ENCODE measurements at regions not wholly inside any gene's neighbourhood (a gene's known extent, or its start where the extent isn't known, plus 50 kb on each side); places are given as distances from the start of the nearest gene placed in this dataset.

- Histone ChIP-seq H3K36me3 (no peaks in the 10 kb centered on the region), H3K9me3 (no peaks in the 10 kb centered on the region), H3K27ac (no peak overlapping the region), H3K4me3 (no peak overlapping the region), H3K4me1 (no peaks in the 10 kb centered on the region), H3K27me3 (no peaks in the 10 kb centered on the region)
- WGBS, 2 donors (ENCODE audit: low coverage in 1 of 2): 89 to 96% methylated on average over 1 to 3 of the region's 3 CpGs
- no peak for TF ChIP-seq POLR2A (IDR thresholded peaks at IDR 0.05)
- no peak for ATAC-seq
These were observed 57.3 kb upstream of the RND3 start for GRCh38 chr2:150544731-150545130.

GRCh38 chr2:150542692-150543091, 55.2 kb upstream of the RND3 start:
- Histone ChIP-seq H3K36me3 (no peaks in the 10 kb centered on the region), H3K4me3 (no peak overlapping the region), H3K27ac (no peak overlapping the region), H3K9me3 (no peaks in the 10 kb centered on the region), H3K4me1 (no peaks in the 10 kb centered on the region), H3K27me3 (no peaks in the 10 kb centered on the region)
- no CpG with 5 or more reads among the region's 30 CpGs for WGBS, 2 donors (ENCODE audit: low coverage in 1 of 2)
- no peak for ATAC-seq
- TF ChIP-seq CTCF (IDR thresholded peaks at IDR 0.05) (no peak), EP300 (IDR thresholded peaks at IDR 0.05) (no peak), POLR2A (IDR thresholded peaks at IDR 0.05) (no peak), POLR2AphosphoS5 (IDR thresholded peaks at IDR 0.05) (no peak)

GRCh38 chr2:150542172-150542571, 54.7 kb upstream of the RND3 start:
- Histone ChIP-seq H3K36me3 (no peaks in the 10 kb centered on the region), H3K27ac (no peak overlapping the region), H3K4me1 (no peaks in the 10 kb centered on the region), H3K9me3 (no peaks in the 10 kb centered on the region), H3K27me3 (no peaks in the 10 kb centered on the region), H3K4me3 (no peak overlapping the region)
- WGBS, 2 donors (ENCODE audit: low coverage in 1 of 2): no CpG with 5 or more reads among the region's 19 CpGs
- TF ChIP-seq EP300 (IDR thresholded peaks at IDR 0.05): no peak
- no peak for ATAC-seq

- Histone ChIP-seq H3K27me3 (no peaks in the 10 kb centered on the region), H3K9me3 (no peaks in the 10 kb centered on the region), H3K27ac (no peak overlapping the region), H3K4me3 (no peak overlapping the region), H3K36me3 (no peaks in the 10 kb centered on the region), H3K4me1 (no peaks in the 10 kb centered on the region)
- 53 to 68% methylated on average over 7 of the region's 7 CpGs for WGBS, 2 donors (ENCODE audit: low coverage in 1 of 2)
- no peak for ATAC-seq
- TF ChIP-seq POLR2A (IDR thresholded peaks at IDR 0.05) (no peak), EP300 (IDR thresholded peaks at IDR 0.05) (no peak), CTCF (IDR thresholded peaks at IDR 0.05) (no peak), POLR2AphosphoS5 (IDR thresholded peaks at IDR 0.05) (no peak)
These were observed 51.3 kb upstream of the RND3 start for GRCh38 chr2:150538651-150539201.

Data from gastroesophageal sphincter (tissue), 4 donors.